Gastroesophageal sphincter (tissue), 3 donors: ENCODE measurements at regions not wholly inside any gene's neighbourhood (a gene's known extent, or its start where the extent isn't known, plus 50 kb on each side); places are given as distances from the start of the nearest gene placed in this dataset.

Experiments used
- EP300 ChIP-seq: sonication (generic); formaldehyde crosslinking; IDR thresholded peaks from one replicate; pipeline ENCODE4 v1.6.1; 2017; ENCODE audit warnings: antibody characterized with exemption, mild to moderate bottlenecking
- POLR2A ChIP-seq, 2 donors: fragments of 450-650 bp; IDR thresholded peaks; one replicate each; pipeline ENCODE4 v1.6.1; 2017; ENCODE audit warnings: antibody characterized with exemption in 2 of 2, mild to moderate bottlenecking in 2 of 2, moderate library complexity in 1 of 2
- POLR2AphosphoS5 ChIP-seq: sonication (generic); formaldehyde crosslinking; IDR thresholded peaks from one replicate; pipeline ENCODE4 v1.6.1; 2017; ENCODE audit warnings: antibody characterized with exemption
- TF ChIP-seq, protein P1 (sequence below), 4 experiments: fragments of 200-600 bp in 2 of 4; fragments of 450-650 bp in 2 of 4; sonication (generic) in 1 of 4; IDR thresholded peaks; one replicate each; pipeline ENCODE4 v1.5.1; 2017 to 2019; ENCODE audit warnings: antibody characterized with exemption in 4 of 4, mild to moderate bottlenecking in 2 of 4, moderate library complexity in 2 of 4

DNA sequence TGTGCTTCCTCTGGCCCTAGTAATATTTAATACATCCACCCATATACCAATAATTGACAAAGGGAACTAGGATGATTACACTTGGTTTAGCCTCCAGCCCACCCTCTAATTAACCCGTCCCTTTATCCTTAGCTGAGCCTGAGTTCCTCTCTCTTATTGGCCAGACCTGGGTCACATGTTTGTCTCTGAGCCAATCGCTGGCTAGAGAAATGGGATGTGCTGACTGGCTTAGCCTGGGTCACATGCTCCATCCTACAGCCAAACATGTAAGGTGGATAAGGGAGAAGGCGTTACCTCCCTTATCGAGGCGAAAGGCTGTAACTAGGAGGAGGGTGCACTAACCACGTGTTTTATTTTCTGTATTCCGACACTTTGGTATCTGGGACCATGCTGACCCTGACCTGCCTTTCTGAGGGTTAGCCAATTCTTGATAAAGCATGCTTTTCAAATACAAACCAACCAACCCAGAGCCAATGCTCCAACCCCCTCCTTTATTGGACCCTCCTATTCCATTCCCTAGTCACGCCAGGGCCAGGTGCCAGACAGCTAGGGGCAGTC lies 262.7 kb downstream of the PREX1 start:
- TF ChIP-seq EP300 (no peak), POLR2A (IDR thresholded peaks at IDR 0.05) (no peak), POLR2AphosphoS5 (no peak)
- TF ChIP-seq, protein P1, sequence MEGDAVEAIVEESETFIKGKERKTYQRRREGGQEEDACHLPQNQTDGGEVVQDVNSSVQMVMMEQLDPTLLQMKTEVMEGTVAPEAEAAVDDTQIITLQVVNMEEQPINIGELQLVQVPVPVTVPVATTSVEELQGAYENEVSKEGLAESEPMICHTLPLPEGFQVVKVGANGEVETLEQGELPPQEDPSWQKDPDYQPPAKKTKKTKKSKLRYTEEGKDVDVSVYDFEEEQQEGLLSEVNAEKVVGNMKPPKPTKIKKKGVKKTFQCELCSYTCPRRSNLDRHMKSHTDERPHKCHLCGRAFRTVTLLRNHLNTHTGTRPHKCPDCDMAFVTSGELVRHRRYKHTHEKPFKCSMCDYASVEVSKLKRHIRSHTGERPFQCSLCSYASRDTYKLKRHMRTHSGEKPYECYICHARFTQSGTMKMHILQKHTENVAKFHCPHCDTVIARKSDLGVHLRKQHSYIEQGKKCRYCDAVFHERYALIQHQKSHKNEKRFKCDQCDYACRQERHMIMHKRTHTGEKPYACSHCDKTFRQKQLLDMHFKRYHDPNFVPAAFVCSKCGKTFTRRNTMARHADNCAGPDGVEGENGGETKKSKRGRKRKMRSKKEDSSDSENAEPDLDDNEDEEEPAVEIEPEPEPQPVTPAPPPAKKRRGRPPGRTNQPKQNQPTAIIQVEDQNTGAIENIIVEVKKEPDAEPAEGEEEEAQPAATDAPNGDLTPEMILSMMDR (IDR thresholded peaks at IDR 0.05): no peak
